Glutamatergic neuron (in vitro differentiated cells): ENCODE measurements at regions not wholly inside any gene's neighbourhood (a gene's known extent, or its start where the extent isn't known, plus 50 kb on each side); places are given as distances from the start of the nearest gene placed in this dataset.

Experiments
- DNase-seq: peaks from one replicate; pipeline ENCODE4 v3.0.0; 2022
- H3K27ac Mint-ChIP-seq: one replicate; pipeline ENCODE4 v1.8.0; 2020; ENCODE audit warnings: mild to moderate bottlenecking, mixed read lengths, inconsistent platforms; ENCODE audit not compliant: unreplicated experiment
- H3K27me3 Mint-ChIP-seq: one replicate; pipeline ENCODE4 v1.8.0; 2020; ENCODE audit warnings: mild to moderate bottlenecking, moderate library complexity, mixed read lengths, inconsistent platforms; ENCODE audit not compliant: unreplicated experiment
- H3K36me3 Mint-ChIP-seq: one replicate; pipeline ENCODE4 v1.8.0; 2020; ENCODE audit warnings: mild to moderate bottlenecking, mixed read lengths, inconsistent platforms; ENCODE audit not compliant: unreplicated experiment
- H3K4me1 Mint-ChIP-seq: one replicate; pipeline ENCODE4 v1.8.0; 2020; ENCODE audit warnings: mild to moderate bottlenecking, low read depth, mixed read lengths, inconsistent platforms; ENCODE audit not compliant: unreplicated experiment
- H3K4me3 Mint-ChIP-seq: one replicate; pipeline ENCODE4 v1.8.0; 2020; ENCODE audit warnings: mild to moderate bottlenecking, mixed read lengths, inconsistent platforms; ENCODE audit not compliant: unreplicated experiment
- H3K9me3 Mint-ChIP-seq: one replicate; pipeline ENCODE4 v1.8.0; 2020; ENCODE audit warnings: mild to moderate bottlenecking, moderate library complexity, mixed read lengths, inconsistent platforms; ENCODE audit not compliant: unreplicated experiment
- TF ChIP-seq, protein P1 (sequence below): fragments of 200-600 bp; sonication (generic); IDR thresholded peaks from one replicate; pipeline ENCODE4 v1.5.0; 2021; ENCODE audit not compliant: partially characterized antibody, unreplicated experiment

DNA sequence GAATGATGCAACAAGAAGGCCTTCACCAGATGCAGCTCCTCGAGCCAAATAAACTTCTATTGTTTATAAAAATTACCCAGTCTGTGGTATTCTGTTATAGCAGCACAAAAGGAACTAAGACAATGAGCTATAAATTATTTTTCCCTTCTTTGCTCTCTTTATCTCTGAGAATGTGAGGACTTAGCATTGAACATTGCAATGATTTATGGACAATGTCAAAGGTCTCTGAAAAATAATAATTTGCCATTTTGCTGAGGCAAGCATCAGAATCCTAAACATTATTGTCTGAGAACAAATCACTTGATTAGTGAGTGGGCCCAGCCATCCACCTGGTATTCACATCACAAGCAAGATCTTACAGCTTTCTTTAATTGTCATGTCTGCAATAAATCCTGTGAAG lies 95.4 kb upstream of the SSBP2 start:
- TF ChIP-seq, protein P1, sequence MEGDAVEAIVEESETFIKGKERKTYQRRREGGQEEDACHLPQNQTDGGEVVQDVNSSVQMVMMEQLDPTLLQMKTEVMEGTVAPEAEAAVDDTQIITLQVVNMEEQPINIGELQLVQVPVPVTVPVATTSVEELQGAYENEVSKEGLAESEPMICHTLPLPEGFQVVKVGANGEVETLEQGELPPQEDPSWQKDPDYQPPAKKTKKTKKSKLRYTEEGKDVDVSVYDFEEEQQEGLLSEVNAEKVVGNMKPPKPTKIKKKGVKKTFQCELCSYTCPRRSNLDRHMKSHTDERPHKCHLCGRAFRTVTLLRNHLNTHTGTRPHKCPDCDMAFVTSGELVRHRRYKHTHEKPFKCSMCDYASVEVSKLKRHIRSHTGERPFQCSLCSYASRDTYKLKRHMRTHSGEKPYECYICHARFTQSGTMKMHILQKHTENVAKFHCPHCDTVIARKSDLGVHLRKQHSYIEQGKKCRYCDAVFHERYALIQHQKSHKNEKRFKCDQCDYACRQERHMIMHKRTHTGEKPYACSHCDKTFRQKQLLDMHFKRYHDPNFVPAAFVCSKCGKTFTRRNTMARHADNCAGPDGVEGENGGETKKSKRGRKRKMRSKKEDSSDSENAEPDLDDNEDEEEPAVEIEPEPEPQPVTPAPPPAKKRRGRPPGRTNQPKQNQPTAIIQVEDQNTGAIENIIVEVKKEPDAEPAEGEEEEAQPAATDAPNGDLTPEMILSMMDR, result no peak
- DNase-seq, result no peak
- H3K4me1 Mint-ChIP-seq, result peaks cover 29% of the 10 kb centered on the region
- no peak overlapping the region for H3K4me3 Mint-ChIP-seq
- H3K27ac Mint-ChIP-seq, result no peak overlapping the region
- peaks cover 4% of the 10 kb centered on the region for H3K9me3 Mint-ChIP-seq
- H3K27me3 Mint-ChIP-seq, result peaks cover 7% of the 10 kb centered on the region
- no peaks in the 10 kb centered on the region for H3K36me3 Mint-ChIP-seq

DNA sequence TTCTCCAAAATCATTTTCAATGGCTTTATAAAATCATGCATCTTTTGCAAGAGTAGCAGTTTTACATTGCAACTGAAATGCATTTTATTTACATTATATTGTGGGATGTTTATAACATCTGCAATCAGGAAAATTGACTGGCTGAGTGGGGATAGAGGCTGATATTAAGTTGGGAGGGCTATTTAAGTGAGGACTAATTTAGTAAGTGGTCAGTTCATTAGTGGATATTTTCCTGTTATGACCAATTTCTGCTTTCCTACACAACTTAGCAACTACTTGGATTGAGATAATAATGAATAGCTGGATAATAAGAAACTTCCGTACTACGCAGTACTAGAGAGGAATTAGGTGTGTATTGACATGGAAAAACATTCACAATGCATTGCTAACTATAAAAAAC lies 92.9 kb upstream of the SSBP2 start:
- H3K9me3 Mint-ChIP-seq, result no peaks in the 10 kb centered on the region
- H3K4me3 Mint-ChIP-seq, result no peak overlapping the region
- TF ChIP-seq, protein P1, result no peak
- no peaks in the 10 kb centered on the region for H3K36me3 Mint-ChIP-seq
- DNase-seq, result no peak
- peaks cover 10% of the 10 kb centered on the region for H3K4me1 Mint-ChIP-seq
- H3K27me3 Mint-ChIP-seq, result no peaks in the 10 kb centered on the region
- H3K27ac Mint-ChIP-seq, result no peak overlapping the region

DNA sequence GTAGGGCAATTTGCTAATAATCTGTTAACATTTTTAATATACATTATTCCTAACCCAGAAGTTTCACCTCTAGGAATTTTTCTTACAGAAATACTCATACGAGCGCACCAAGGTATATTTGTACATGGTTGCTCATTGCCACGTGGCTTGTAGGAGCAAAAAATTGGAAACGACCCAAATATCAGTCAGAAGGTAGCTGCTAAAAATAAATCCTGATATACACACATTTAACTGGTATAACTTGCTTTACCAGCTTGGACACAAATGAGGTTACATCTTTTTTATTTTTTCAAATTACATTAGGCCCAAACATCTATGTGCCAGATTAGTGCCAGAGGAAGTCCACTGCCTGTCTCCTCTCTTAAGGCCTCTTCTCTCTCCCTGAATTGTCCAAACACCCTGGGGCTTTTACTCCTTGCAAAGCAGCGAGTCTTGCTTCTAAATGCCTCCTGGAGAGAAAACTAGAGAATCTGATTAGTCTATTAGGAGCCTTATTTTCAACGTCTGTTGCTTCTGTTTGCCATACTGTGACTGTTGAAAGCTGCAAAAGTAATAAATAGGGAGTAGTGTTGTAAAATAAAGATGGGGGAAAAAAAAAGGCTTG lies 92.0 kb upstream of the SSBP2 start:
- no peak overlapping the region for H3K4me3 Mint-ChIP-seq
- H3K27ac Mint-ChIP-seq, result no peak overlapping the region
- H3K27me3 Mint-ChIP-seq, result no peaks in the 10 kb centered on the region
- H3K4me1 Mint-ChIP-seq, result peaks cover 12% of the 10 kb centered on the region
- H3K36me3 Mint-ChIP-seq, result no peaks in the 10 kb centered on the region
- TF ChIP-seq, protein P1, result no peak
- DNase-seq, result no peak
- H3K9me3 Mint-ChIP-seq, result no peaks in the 10 kb centered on the region

DNA sequence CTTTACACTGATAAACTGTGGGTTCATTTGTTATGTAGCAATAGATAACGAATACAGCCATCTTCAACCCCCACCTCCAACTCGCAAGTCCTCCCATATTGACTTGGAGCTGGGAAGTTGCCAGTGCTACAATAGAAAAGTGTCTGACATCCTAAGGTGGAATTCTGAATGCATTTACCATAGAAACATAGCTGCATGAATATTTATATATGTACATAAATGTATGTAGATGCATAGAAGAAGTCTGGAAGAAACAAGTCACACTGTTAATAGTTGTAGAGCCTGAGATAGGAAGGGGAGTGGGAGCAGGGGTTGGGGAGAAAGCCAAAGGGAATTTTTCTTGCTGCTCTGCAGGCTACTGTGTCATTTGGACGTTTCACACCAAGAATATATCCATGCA lies 88.1 kb upstream of the SSBP2 start:
- H3K36me3 Mint-ChIP-seq, result no peaks in the 10 kb centered on the region
- no peaks in the 10 kb centered on the region for H3K9me3 Mint-ChIP-seq
- DNase-seq, result no peak

DNA sequence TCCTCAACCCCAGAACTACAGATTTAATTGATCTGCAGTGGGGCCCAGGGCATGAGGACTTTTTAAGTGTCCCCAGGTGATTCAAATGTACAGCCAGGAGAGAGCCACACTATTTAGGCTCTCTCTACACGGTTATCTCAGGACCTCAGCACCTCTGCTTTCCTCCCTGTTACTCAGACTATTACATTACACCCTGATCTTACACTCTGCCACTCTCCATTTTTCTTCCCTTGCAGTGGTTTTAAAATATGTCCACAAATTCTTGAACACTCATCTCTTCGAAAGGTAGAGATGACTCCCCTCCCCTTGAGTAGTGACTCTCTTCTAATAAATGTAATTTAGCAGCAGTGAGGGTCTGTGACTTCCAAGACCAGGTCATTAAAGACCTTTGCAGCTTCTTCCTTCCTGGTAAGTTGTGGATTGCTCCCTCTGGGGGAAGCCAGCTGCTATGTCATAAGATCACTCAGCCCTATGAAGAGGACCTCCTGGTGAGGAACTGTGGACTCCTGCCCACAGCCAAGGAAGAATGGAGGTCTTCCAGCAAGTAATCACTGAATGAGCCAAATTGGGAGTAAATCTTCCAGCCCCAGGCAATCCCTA lies 87.5 kb upstream of the SSBP2 start:
- peaks cover 20% of the 10 kb centered on the region for H3K4me1 Mint-ChIP-seq
- no peaks in the 10 kb centered on the region for H3K36me3 Mint-ChIP-seq
- DNase-seq, result no peak
- TF ChIP-seq, protein P1, result no peak
- H3K27me3 Mint-ChIP-seq, result peaks cover 4% of the 10 kb centered on the region
- no peak overlapping the region for H3K27ac Mint-ChIP-seq
- H3K9me3 Mint-ChIP-seq, result peaks cover 1% of the 10 kb centered on the region
- no peak overlapping the region for H3K4me3 Mint-ChIP-seq

More for the DNA sequence above, 88.1 kb upstream of the SSBP2 start:
- TF ChIP-seq, protein P1, result no peak
- H3K4me3 Mint-ChIP-seq, result no peak overlapping the region
- H3K27ac Mint-ChIP-seq, result no peak overlapping the region
- H3K4me1 Mint-ChIP-seq, result peaks cover 17% of the 10 kb centered on the region
- peaks cover under 1% of the 10 kb centered on the region for H3K27me3 Mint-ChIP-seq
